ENCODE measurements at regions not wholly inside any gene's neighbourhood (a gene's known extent, or its start where the extent isn't known, plus 50 kb on each side); places are given as distances from the start of the nearest gene placed in this dataset.

GRCh38 chr16:65867276-65867960 lies 499.1 kb upstream of the CDH5 start (continued):
- TF ChIP-seq IRF1 (CRISPR knock-in tag; IDR thresholded peaks at IDR 0.05) (no peak), FOXP1 (CRISPR knock-in tag; IDR thresholded peaks at IDR 0.05; ENCODE audit: borderline replicate concordance) (no peak), ZNF121 (CRISPR knock-in tag; IDR thresholded peaks at IDR 0.05) (no peak), EMX1 (CRISPR knock-in tag; IDR thresholded peaks at IDR 0.05) (no peak)

- Mint-ChIP-seq H3K36me3 (peaks cover 18% of the 10 kb centered on the region), H3K27me3 (ENCODE audit: low read depth) (no peaks in the 10 kb centered on the region), H3K4me1 (peaks cover 2% of the 10 kb centered on the region; the same call in 1 of the 2 replicates), H3K9me3 (peaks cover 24% of the 10 kb centered on the region), H3K4me3 (no peak overlapping the region), H3K27ac (no peak overlapping the region)
- TF ChIP-seq RORB (CRISPR knock-in tag; IDR thresholded peaks at IDR 0.05) (no peak), ZNF396 (CRISPR knock-in tag; IDR thresholded peaks at IDR 0.05; ENCODE audit: borderline replicate concordance) (no peak), E2F5 (CRISPR knock-in tag; IDR thresholded peaks at IDR 0.05) (no peak), USF2 (CRISPR knock-in tag; IDR thresholded peaks at IDR 0.05) (no peak), FOXK1 (CRISPR knock-in tag; IDR thresholded peaks at IDR 0.05) (no peak), RELA (CRISPR knock-in tag; IDR thresholded peaks at IDR 0.05; ENCODE audit: borderline replicate concordance) (no peak), ATF3 (CRISPR knock-in tag; conservative IDR thresholded peaks at IDR 0.05) (no peak), FOXJ3 (CRISPR knock-in tag; IDR thresholded peaks at IDR 0.05; ENCODE audit: borderline replicate concordance) (no peak), ZNF671 (CRISPR knock-in tag; IDR thresholded peaks at IDR 0.05) (no peak), IRF1 (CRISPR knock-in tag; IDR thresholded peaks at IDR 0.05) (no peak), MXD4 (CRISPR knock-in tag; IDR thresholded peaks at IDR 0.05; ENCODE audit: borderline replicate concordance) (no peak), ATF2 (CRISPR knock-in tag; IDR thresholded peaks at IDR 0.05; ENCODE audit: borderline replicate concordance, low read depth) (no peak), ETV6 (CRISPR knock-in tag; IDR thresholded peaks at IDR 0.05) (no peak), MLX (CRISPR knock-in tag; IDR thresholded peaks at IDR 0.05) (no peak), KAT7 (CRISPR knock-in tag; IDR thresholded peaks at IDR 0.05; ENCODE audit: borderline replicate concordance) (no peak), ZMAT4 (CRISPR knock-in tag; IDR thresholded peaks at IDR 0.05) (no peak), E2F4 (CRISPR knock-in tag; IDR thresholded peaks at IDR 0.05; ENCODE audit: borderline replicate concordance, low read depth) (no peak), AFF4 (CRISPR knock-in tag; IDR thresholded peaks at IDR 0.05; ENCODE audit: borderline replicate concordance) (no peak)
- DNase-seq (ENCODE audit: low spot score), result no peak
- ChIA-PET CTCF (no interaction called here), POLR2A (no interaction called here)
- ATAC-seq, result no peak
Measured at GRCh38 chr16:65863236-65863635, 503.3 kb upstream of the CDH5 start.

Measured in WTC11 (cell line).